ENCODE measurements at regions not wholly inside any gene's neighbourhood (a gene's known extent, or its start where the extent isn't known, plus 50 kb on each side); places are given as distances from the start of the nearest gene placed in this dataset.

GRCh38 chr2:240350696-240351087 lies 84.8 kb upstream of the GPC1 start:
- no peak overlapping the region for H2AK5ac ChIP-seq (ENCODE audit: low read depth, low read length)
- H3K56ac ChIP-seq (replicated peaks; ENCODE audit: insufficient read length, low read depth, low read length): no peak overlapping the region
- H2BK12ac ChIP-seq (ENCODE audit: low read depth, low read length): no peak overlapping the region
- no peak overlapping the region for H4K8ac ChIP-seq (ENCODE audit: extremely low read depth, insufficient read depth, low read length)
- H3K9ac ChIP-seq (replicated peaks in 1 of 4; ENCODE audit: extremely low read depth in 1 of 4, low read depth in 3 of 4, low read length in 3 of 4): no peak overlapping the region
- no peaks in the 10 kb centered on the region for H3K36me3 ChIP-seq (ENCODE audit: control insufficient read depth in 2 of 4, insufficient read depth in 4 of 4, low read length in 3 of 4)
- H2BK120ac ChIP-seq (replicated peaks; ENCODE audit: low read depth, low read length): no peak overlapping the region
- no peak overlapping the region for H3K18ac ChIP-seq (ENCODE audit: extremely low read depth, low read length)
- no peak overlapping the region for H4K91ac ChIP-seq (replicated peaks; ENCODE audit: insufficient read length, low read length)
- H3K27ac ChIP-seq (ENCODE audit: low read depth, low read length): no peak overlapping the region
- ChIA-PET CTCF (ENCODE audit: partially characterized antibody) (no interaction called here), POLR2A (ENCODE audit: partially characterized antibody) (no interaction called here)
- H3K4me3 ChIP-seq (ENCODE audit: extremely low read depth in 1 of 4, insufficient read depth in 2 of 4, low read depth in 3 of 4, low read length in 4 of 4): no peak overlapping the region
- no peaks in the 10 kb centered on the region for H3K23me2 ChIP-seq (ENCODE audit: low read depth, low read length)
- DNase-seq (ENCODE audit: low read depth in 1 of 2, low spot score in 2 of 2) (no peak), FAIRE-seq (no peak)
- no peaks in the 10 kb centered on the region; a peak in 1 of 7 replicates for H3K4me1 ChIP-seq (replicated peaks in 1 of 4; ENCODE audit: control insufficient read depth in 3 of 4, insufficient read depth in 4 of 4, low read length in 3 of 4)
- H3K14ac ChIP-seq (ENCODE audit: insufficient read length): no peak overlapping the region
- H3K23ac ChIP-seq (ENCODE audit: insufficient read length): no peak overlapping the region
- no peaks in the 10 kb centered on the region for H3K79me1 ChIP-seq (ENCODE audit: low read depth, low read length)
- peaks cover 1 to 5% of the 10 kb centered on the region in 2 experiments; a peak in 1 of 4 replicates for H3K9me3 ChIP-seq (ENCODE audit: insufficient read depth in 2 of 2, low read depth in 1 of 2, low read length in 1 of 2)
- no peaks in the 10 kb centered on the region for H4K20me1 ChIP-seq (replicated peaks in 1 of 2; ENCODE audit: control insufficient read depth in 1 of 2, insufficient read depth in 2 of 2, low read length in 2 of 2)
- TF ChIP-seq TCF12 (IDR thresholded peaks at IDR 0.05; ENCODE audit: low read depth, low read length) (no peak), EP300 (IDR thresholded peaks at IDR 0.05; ENCODE audit: borderline replicate concordance in 1 of 2, low read depth in 2 of 2, low read length in 2 of 2) (no peak), CTBP2 (IDR thresholded peaks at IDR 0.05; ENCODE audit: borderline replicate concordance, insufficient read depth, insufficient read length, low read length) (no peak), TAF7 (optimal IDR thresholded peaks at IDR 0.05; ENCODE audit: borderline replicate concordance, low read depth, low read length) (no peak), KDM1A (IDR thresholded peaks at IDR 0.05; ENCODE audit: borderline replicate concordance, low read length) (no peak), E2F6 (IDR thresholded peaks at IDR 0.05) (no peak), GTF2F1 (IDR thresholded peaks at IDR 0.05; ENCODE audit: borderline replicate concordance, low read depth, low read length) (no peak)
- TF ChIP-seq, protein P1, sequence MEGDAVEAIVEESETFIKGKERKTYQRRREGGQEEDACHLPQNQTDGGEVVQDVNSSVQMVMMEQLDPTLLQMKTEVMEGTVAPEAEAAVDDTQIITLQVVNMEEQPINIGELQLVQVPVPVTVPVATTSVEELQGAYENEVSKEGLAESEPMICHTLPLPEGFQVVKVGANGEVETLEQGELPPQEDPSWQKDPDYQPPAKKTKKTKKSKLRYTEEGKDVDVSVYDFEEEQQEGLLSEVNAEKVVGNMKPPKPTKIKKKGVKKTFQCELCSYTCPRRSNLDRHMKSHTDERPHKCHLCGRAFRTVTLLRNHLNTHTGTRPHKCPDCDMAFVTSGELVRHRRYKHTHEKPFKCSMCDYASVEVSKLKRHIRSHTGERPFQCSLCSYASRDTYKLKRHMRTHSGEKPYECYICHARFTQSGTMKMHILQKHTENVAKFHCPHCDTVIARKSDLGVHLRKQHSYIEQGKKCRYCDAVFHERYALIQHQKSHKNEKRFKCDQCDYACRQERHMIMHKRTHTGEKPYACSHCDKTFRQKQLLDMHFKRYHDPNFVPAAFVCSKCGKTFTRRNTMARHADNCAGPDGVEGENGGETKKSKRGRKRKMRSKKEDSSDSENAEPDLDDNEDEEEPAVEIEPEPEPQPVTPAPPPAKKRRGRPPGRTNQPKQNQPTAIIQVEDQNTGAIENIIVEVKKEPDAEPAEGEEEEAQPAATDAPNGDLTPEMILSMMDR (IDR thresholded peaks at IDR 0.05; ENCODE audit: control extremely low read depth in 1 of 3, insufficient read depth in 1 of 3, low read depth in 1 of 3, low read length in 3 of 3): no peak
- TF ChIP-seq, protein P2, sequence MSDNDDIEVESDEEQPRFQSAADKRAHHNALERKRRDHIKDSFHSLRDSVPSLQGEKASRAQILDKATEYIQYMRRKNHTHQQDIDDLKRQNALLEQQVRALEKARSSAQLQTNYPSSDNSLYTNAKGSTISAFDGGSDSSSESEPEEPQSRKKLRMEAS (IDR thresholded peaks at IDR 0.05): no peak
- no peak overlapping the region for H2BK5ac ChIP-seq (ENCODE audit: low read depth, low read length)
- H3K27me3 ChIP-seq (replicated peaks in 1 of 4; ENCODE audit: control insufficient read depth in 3 of 4, extremely low read depth in 1 of 4, insufficient read depth in 3 of 4, low read length in 3 of 4): no peaks in the 10 kb centered on the region; a peak in 1 of 7 replicates
- 88% methylated on average over 15 of the region's 15 CpGs; no CpG with 5 or more reads in 1 of the 2 experiments for WGBS, 2 experiments (ENCODE audit: extremely low coverage in 1 of 2, insufficient coverage in 1 of 2, insufficient read length in 1 of 2, insufficient replicate concordance in 2 of 2, low coverage in 1 of 2, low lambda C conversion rate in 2 of 2, missing lambda C conversion rate in 1 of 2)
- H2BK20ac ChIP-seq (ENCODE audit: low read length): no peak overlapping the region
- H2BK15ac ChIP-seq (ENCODE audit: low read length): no peak overlapping the region
- H3K79me2 ChIP-seq (ENCODE audit: control insufficient read depth in 1 of 2, insufficient read depth in 2 of 2, low read length in 2 of 2): no peaks in the 10 kb centered on the region
- no peak overlapping the region for H4K5ac ChIP-seq (ENCODE audit: insufficient read length, low read depth, low read length)
- H2AFZ ChIP-seq (ENCODE audit: low read length): no peak overlapping the region
- no peak overlapping the region for H3K4me2 ChIP-seq (ENCODE audit: insufficient read depth in 1 of 2, low read depth in 2 of 2, low read length in 2 of 2)
- no peak overlapping the region for H3K4ac ChIP-seq (replicated peaks; ENCODE audit: insufficient read length, low read depth, low read length)

All from H1 (cell line).